Lower leg skin (tissue), 4 donors: ENCODE measurements at regions not wholly inside any gene's neighbourhood (a gene's known extent, or its start where the extent isn't known, plus 50 kb on each side); places are given as distances from the start of the nearest gene placed in this dataset.

Experiments
- DNase-seq, 2 donors: peaks; one replicate each; pipeline ENCODE4 v3.0.0-alpha.2; 2019; ENCODE audit warnings: low spot score in 2 of 2
- H3K4me3 ChIP-seq: fragments of 200-600 bp; sonication (generic); 2 replicates; pipeline ENCODE4 v1.5.1; 2017; ENCODE audit warnings: mild to moderate bottlenecking, low read depth; ENCODE audit not compliant: poor library complexity, severe bottlenecking
- POLR2A ChIP-seq, 2 donors: fragments of 450-650 bp; IDR thresholded peaks; one replicate each; pipeline ENCODE4 v1.6.1; 2016 to 2017; ENCODE audit warnings: antibody characterized with exemption in 2 of 2, mild to moderate bottlenecking in 1 of 2, moderate library complexity in 1 of 2
- WGBS, 2 donors: methylation state at CpG; one replicate each; pipeline ENCODE4 v1.1.5; 2018; 5-methylcytosine and 5-hydroxymethylcytosine counted together
- intact Hi-C: fragments of 100-400 bp; cut with DNase I; formaldehyde crosslinking; loops from one replicate; pipeline ENCODE4 v1.15.0; 2023; ENCODE audit warnings: low total_unique reads
- TF ChIP-seq, protein P1 (sequence below), 3 donors: fragments of 450-650 bp; IDR thresholded peaks; one replicate each; pipeline ENCODE4 v1.5.1; 2016; ENCODE audit warnings: antibody characterized with exemption in 3 of 3, mild to moderate bottlenecking in 3 of 3, moderate library complexity in 2 of 3

DNA sequence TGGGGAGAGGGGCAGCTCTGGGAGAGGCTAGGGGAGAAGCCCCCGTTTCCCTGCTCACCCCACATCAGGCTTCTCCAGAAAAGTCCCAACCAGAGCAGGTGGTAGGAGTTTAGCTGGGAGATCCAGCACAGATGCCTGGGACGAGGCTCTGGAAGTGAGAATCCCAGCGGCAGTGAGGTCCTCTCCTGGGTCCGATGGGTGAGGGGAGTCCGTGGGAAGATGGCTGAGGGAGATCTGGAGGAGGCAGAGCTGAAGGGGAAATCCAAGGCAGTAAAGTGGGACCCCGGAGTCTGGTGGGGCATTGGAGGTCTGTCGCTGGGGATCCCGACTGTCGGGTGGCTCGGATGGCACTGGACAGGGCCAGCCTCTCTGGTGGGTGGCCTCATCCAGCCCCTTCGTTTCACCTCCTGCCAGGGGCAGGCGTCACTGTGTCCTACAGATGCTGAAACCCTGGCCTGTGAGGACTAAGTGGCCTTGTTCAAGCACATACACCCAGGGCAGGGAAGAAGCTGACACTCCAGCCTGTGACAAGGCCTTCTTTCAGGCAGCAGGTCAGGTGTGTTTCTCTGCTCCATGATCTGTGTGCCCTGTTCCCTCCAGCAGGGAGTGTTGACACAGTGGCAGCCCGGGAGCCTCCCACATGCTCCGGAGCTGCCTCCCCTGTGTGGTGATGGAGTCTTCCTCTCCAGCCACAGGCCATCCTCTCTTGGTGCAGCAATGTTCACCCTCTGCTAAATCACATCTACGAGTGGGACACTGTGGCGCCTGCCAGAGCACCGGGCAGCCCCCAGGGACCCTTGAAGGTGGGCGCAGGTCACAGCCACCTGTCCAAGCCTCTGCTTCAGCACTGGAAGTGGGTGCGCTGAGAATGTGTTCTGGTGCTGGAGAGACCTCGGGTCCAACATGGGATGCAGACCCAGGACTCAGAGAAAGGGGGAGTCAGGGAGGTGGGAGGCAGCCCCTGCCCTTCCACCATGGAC, 850.8 kb downstream of the BRD1 start:
- intact Hi-C loops: no loop called here
- TF ChIP-seq POLR2A (IDR thresholded peaks at IDR 0.05): no peak
- TF ChIP-seq, protein P1, sequence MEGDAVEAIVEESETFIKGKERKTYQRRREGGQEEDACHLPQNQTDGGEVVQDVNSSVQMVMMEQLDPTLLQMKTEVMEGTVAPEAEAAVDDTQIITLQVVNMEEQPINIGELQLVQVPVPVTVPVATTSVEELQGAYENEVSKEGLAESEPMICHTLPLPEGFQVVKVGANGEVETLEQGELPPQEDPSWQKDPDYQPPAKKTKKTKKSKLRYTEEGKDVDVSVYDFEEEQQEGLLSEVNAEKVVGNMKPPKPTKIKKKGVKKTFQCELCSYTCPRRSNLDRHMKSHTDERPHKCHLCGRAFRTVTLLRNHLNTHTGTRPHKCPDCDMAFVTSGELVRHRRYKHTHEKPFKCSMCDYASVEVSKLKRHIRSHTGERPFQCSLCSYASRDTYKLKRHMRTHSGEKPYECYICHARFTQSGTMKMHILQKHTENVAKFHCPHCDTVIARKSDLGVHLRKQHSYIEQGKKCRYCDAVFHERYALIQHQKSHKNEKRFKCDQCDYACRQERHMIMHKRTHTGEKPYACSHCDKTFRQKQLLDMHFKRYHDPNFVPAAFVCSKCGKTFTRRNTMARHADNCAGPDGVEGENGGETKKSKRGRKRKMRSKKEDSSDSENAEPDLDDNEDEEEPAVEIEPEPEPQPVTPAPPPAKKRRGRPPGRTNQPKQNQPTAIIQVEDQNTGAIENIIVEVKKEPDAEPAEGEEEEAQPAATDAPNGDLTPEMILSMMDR (IDR thresholded peaks at IDR 0.05): no peak
- H3K4me3 ChIP-seq: no peak overlapping the region
- peak in 1 of 2 donors; percentile 67 for DNase-seq
- WGBS, 2 donors: 77 to 85% methylated on average over 15 to 20 of the region's 20 CpGs

DNA sequence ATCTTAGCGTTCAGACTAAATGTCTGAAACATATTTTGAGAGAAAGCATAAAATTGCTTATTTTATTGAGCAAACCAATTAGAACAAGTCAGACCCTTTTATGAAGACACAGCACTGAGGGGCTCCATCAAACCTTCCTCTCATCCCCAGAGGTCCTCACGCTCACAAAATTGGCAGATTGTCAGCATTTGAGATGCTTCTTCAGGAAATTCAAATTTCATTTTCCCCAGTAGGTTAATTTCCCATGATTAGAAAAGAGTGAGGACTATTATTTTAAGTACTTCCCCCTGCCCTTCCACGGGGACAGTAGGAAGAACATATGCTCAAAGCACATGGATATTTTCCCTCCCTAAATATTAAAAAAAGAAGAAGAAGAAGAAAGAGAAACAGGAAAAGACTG, 851.8 kb downstream of the BRD1 start:
- no peak overlapping the region for H3K4me3 ChIP-seq
- TF ChIP-seq, protein P1 (IDR thresholded peaks at IDR 0.05): no peak
- TF ChIP-seq POLR2A (IDR thresholded peaks at IDR 0.05): no peak
- intact Hi-C loops: no loop called here
- WGBS, 2 donors: 47 to 55% methylated on average over 3 of the region's 3 CpGs
- no peak for DNase-seq

DNA sequence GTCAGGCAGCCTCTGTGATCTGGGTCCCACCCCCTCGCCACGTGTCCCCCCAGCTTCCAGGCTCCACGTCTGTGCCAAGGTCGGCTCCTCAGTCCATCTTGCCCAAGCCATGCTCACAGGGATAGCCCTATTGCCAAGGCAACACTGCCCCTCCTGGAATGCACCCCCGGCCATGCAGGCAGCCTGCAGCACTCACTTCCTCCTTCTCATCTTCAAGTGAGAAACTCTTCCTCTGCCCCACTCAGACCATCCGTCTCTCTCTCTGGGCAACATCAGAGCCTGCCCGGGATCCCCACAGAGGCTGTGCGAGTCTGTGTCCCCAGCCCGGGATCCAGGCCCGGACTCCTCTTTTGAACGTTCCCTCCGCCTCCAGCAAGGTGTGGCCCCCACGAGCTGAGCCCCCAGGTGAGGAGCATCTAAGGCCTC, 852.3 kb downstream of the BRD1 start:
- intact Hi-C loops: no loop called here
- no peak for TF ChIP-seq POLR2A (IDR thresholded peaks at IDR 0.05)
- peak in 1 of 2 donors; percentile 66 for DNase-seq
- no peak overlapping the region for H3K4me3 ChIP-seq
- WGBS, 2 donors: 77 to 79% methylated on average over 13 of the region's 13 CpGs

DNA sequence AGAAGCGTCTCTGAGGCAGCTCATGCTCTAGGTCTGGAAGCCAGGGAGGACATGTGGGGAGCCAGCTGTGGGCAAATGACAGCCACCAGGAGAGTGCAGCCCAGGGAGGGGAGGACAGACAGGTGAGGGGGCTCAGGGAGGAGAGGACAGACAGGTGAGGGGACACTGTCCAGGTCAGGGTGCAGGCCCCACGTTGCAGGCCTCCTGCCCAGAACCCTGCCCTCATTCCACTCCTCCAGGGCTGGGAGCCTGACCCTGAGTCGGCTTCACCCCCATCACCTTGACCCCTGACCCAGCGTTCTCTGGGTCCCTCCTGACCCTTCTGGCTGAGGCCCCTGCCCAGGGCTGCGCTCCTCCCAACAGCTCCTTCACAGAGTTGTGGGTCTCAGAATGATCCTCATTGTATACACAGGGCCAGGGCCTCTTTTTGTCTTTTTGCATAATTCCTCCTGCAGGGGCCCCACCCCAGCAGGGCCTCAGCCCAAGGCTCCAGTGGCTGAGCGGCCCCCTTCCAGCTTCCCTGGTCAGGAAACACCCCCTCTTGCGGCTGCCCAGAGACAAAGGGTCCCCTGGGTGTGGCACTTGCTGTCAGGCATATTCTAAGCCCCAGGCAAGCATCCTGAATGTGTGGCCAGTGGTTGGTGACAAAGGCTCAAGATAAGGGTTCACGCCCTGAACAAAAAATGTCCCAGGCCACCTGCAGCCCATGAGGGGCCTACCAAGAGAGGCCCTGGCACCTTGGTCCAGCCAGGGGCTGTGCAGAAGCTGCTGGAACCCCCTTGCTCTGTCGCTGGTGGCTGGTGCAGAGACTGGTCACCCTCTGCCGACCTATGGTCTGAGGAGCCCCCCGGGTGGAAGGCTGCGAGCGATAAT, 853.0 kb downstream of the BRD1 start:
- DNase-seq: peak in 1 of 2 donors; percentile 69
- TF ChIP-seq, protein P1 (IDR thresholded peaks at IDR 0.05): no peak
- TF ChIP-seq POLR2A (IDR thresholded peaks at IDR 0.05): no peak
- WGBS, 2 donors: 77 to 82% methylated on average over 12 to 13 of the region's 13 CpGs
- no peak overlapping the region for H3K4me3 ChIP-seq
- intact Hi-C loops: no loop called here

DNA sequence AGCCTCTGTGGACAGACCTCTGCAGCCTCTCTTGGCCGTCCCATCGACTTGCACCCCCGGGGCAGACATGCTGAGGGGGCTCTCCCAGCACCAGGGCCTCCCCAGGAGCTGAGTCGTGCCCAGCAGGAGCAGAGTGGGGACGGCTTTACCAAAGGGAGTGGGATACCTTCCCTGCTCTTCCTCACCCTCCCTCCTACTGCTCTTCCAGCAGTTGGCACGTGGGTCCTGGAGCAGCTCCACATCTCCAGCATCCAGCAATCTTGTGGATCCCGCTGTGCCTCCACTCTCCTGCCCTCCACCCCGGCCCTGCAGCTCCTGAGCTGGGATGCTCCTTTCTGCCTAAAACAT, 854.0 kb downstream of the BRD1 start:
- TF ChIP-seq, protein P1 (IDR thresholded peaks at IDR 0.05): no peak
- TF ChIP-seq POLR2A (IDR thresholded peaks at IDR 0.05): no peak
- intact Hi-C loops: no loop called here
- 49 to 57% methylated on average over 8 of the region's 8 CpGs for WGBS, 2 donors
- no peak overlapping the region for H3K4me3 ChIP-seq
- peak in 1 of 2 donors; percentile 50 for DNase-seq
